Naive thymus-derived CD8-positive, alpha-beta T cell (primary cell): ENCODE measurements at regions not wholly inside any gene's neighbourhood (a gene's known extent, or its start where the extent isn't known, plus 50 kb on each side); places are given as distances from the start of the nearest gene placed in this dataset.
A peak's percentile ranks its signal among the peaks of the same experiment; 100 is the strongest.

Source experiments
- ATAC-seq, 2 donors: fragments of 150-1000 bp; cut with Tn5 transposase in 1 of 2; sonication (Bioruptor Pico), chemical (Tn5 transposase) in 1 of 2; 1 replicate in 1 of 2; 2 replicates in 1 of 2; pipeline ENCODE4 v1.10.0; 2021; ENCODE audit warnings: mild to moderate bottlenecking in 2 of 2, moderate library complexity in 2 of 2
- POLR2A ChIA-PET: fragments of 350-600 bp; sonication (Branson Sonifier 250); formaldehyde crosslinking; loops from one replicate; lab custom pipeline; 2021; ENCODE audit warnings: antibody characterized with exemption; lab: Charles Lee
- DNase-seq, 10 donors: peaks; one replicate each; pipeline versions ENCODE4 v3.0.0 to v3.0.0-alpha.2; 2020 to 2022
- H3K27ac Mint-ChIP-seq, 10 donors: one replicate each; pipeline ENCODE4 v1.8.0; 2020 to 2022; ENCODE audit warnings: mild to moderate bottlenecking in 10 of 10, mixed read lengths in 10 of 10, moderate library complexity in 4 of 10, inconsistent platforms in 1 of 10
- H3K27me3 Mint-ChIP-seq, 5 donors: one replicate each; pipeline ENCODE4 v1.8.0; 2021 to 2022; ENCODE audit warnings: mixed read lengths in 5 of 5
- H3K36me3 Mint-ChIP-seq, 3 donors: one replicate each; pipeline ENCODE4 v1.8.0; 2020 to 2022; ENCODE audit warnings: mixed read lengths in 3 of 3, mild to moderate bottlenecking in 2 of 3, inconsistent platforms in 1 of 3
- H3K4me1 Mint-ChIP-seq, 4 donors: one replicate each; pipeline ENCODE4 v1.8.0; 2021 to 2022; ENCODE audit warnings: mixed read lengths in 4 of 4
- H3K4me3 Mint-ChIP-seq, 10 donors: one replicate each; pipeline ENCODE4 v1.8.0; 2020 to 2022; ENCODE audit warnings: mild to moderate bottlenecking in 10 of 10, mixed read lengths in 10 of 10, moderate library complexity in 6 of 10, inconsistent platforms in 1 of 10
- H3K9me3 Mint-ChIP-seq, 9 donors: one replicate each; pipeline ENCODE4 v1.8.0; 2020 to 2022; ENCODE audit warnings: mixed read lengths in 9 of 9, mild to moderate bottlenecking in 3 of 9, inconsistent platforms in 1 of 9, moderate library complexity in 1 of 9

GRCh38 chr1:87592156-87592555 lies 263.5 kb downstream of the LMO4 start:
- Mint-ChIP-seq H3K27ac (no peak overlapping the region), H3K4me3 (no peak overlapping the region), H3K9me3 (no peaks in the 10 kb centered on the region), H3K36me3 (peaks cover 0 to 1% (median 0%) of the 10 kb centered on the region in 3 donors), H3K27me3 (peaks cover 0 to 5% (median 0%) of the 10 kb centered on the region in 5 donors), H3K4me1 (peaks cover 0 to 17% (median 0%) of the 10 kb centered on the region in 4 donors)
- POLR2A ChIA-PET: no interaction called here
- DNase-seq (no peak), ATAC-seq (no peak)

GRCh38 chr1:87594736-87595383 lies 266.2 kb downstream of the LMO4 start:
- Mint-ChIP-seq H3K4me1 (peaks cover 0 to 3% (median 0%) of the 10 kb centered on the region in 4 donors), H3K27ac (no peak overlapping the region), H3K27me3 (peaks cover 0 to 12% (median 5%) of the 10 kb centered on the region in 5 donors), H3K9me3 (no peaks in the 10 kb centered on the region), H3K4me3 (no peak overlapping the region), H3K36me3 (peaks cover 0 to 2% (median 0%) of the 10 kb centered on the region in 3 donors)
- DNase-seq (no peak), ATAC-seq (no peak)
- POLR2A ChIA-PET: no interaction called here

GRCh38 chr1:87595384-87595781 lies 266.7 kb downstream of the LMO4 start:
- Mint-ChIP-seq H3K9me3 (no peaks in the 10 kb centered on the region), H3K4me1 (peaks cover 0 to 3% (median 0%) of the 10 kb centered on the region in 4 donors), H3K36me3 (peaks cover 0 to 2% (median 0%) of the 10 kb centered on the region in 3 donors), H3K27me3 (peaks cover 0 to 12% (median 5%) of the 10 kb centered on the region in 5 donors), H3K4me3 (no peak overlapping the region), H3K27ac (no peak overlapping the region)
- DNase-seq (no peak), ATAC-seq (no peak)
- POLR2A ChIA-PET: no interaction called here

- no peak for ATAC-seq
- H3K36me3 Mint-ChIP-seq: peaks cover 0 to 2% (median 0%) of the 10 kb centered on the region in 3 donors
- H3K27me3 Mint-ChIP-seq: peaks cover 0 to 9% (median 5%) of the 10 kb centered on the region in 5 donors
- DNase-seq: no peak
- H3K9me3 Mint-ChIP-seq: no peaks in the 10 kb centered on the region
- no peaks in the 10 kb centered on the region for H3K4me1 Mint-ChIP-seq
- POLR2A ChIA-PET: no interaction called here
- H3K27ac Mint-ChIP-seq: no peak overlapping the region
- no peak overlapping the region for H3K4me3 Mint-ChIP-seq
Observed at GRCh38 chr1:87598429-87598828, 269.7 kb downstream of the LMO4 start.

- peaks cover 0 to 2% (median 0%) of the 10 kb centered on the region in 3 donors for H3K36me3 Mint-ChIP-seq
Observed at GRCh38 chr1:87599569-87599968, 270.9 kb downstream of the LMO4 start.

GRCh38 chr1:87600055-87600850 lies 271.6 kb downstream of the LMO4 start:
- POLR2A ChIA-PET: no interaction called here
- peaks cover 0 to 9% (median 5%) of the 10 kb centered on the region in 5 donors for H3K27me3 Mint-ChIP-seq

More at GRCh38 chr1:87599569-87599968, 270.9 kb downstream of the LMO4 start:
- POLR2A ChIA-PET: no interaction called here
- ATAC-seq (no peak), DNase-seq (no peak)
- Mint-ChIP-seq H3K4me1 (no peaks in the 10 kb centered on the region), H3K27me3 (peaks cover 0 to 9% (median 5%) of the 10 kb centered on the region in 5 donors), H3K9me3 (no peaks in the 10 kb centered on the region), H3K4me3 (no peak overlapping the region), H3K27ac (no peak overlapping the region)

GRCh38 chr1:87600854-87601253 lies 272.2 kb downstream of the LMO4 start:
- H3K27me3 Mint-ChIP-seq: peaks cover 0 to 9% (median 5%) of the 10 kb centered on the region in 5 donors
- no peaks in the 10 kb centered on the region for H3K4me1 Mint-ChIP-seq
- peaks cover 0 to 4% (median 0%) of the 10 kb centered on the region in 9 donors for H3K9me3 Mint-ChIP-seq
- DNase-seq: no peak
- H3K27ac Mint-ChIP-seq: no peak overlapping the region
- no peak for ATAC-seq
- peaks cover 0 to 2% (median 0%) of the 10 kb centered on the region in 3 donors for H3K36me3 Mint-ChIP-seq
- no peak overlapping the region for H3K4me3 Mint-ChIP-seq
- POLR2A ChIA-PET: no interaction called here

More at GRCh38 chr1:87600055-87600850, 271.6 kb downstream of the LMO4 start:
- Mint-ChIP-seq H3K9me3 (peaks cover 0 to 1% (median 0%) of the 10 kb centered on the region in 9 donors), H3K27ac (no peak overlapping the region), H3K36me3 (peaks cover 0 to 2% (median 0%) of the 10 kb centered on the region in 3 donors), H3K4me3 (no peak overlapping the region), H3K4me1 (no peaks in the 10 kb centered on the region)
- no peak for ATAC-seq
- DNase-seq: no peak

GRCh38 chr1:87603626-87604025 lies 274.9 kb downstream of the LMO4 start:
- peak overlapping the region in 1 of 10 donors; percentile 12 for H3K27ac Mint-ChIP-seq
- POLR2A ChIA-PET: no interaction called here
- DNase-seq: no peak
- peaks cover 0 to 10% (median 0%) of the 10 kb centered on the region in 9 donors for H3K9me3 Mint-ChIP-seq
- H3K27me3 Mint-ChIP-seq: peaks cover 0 to 9% (median 2%) of the 10 kb centered on the region in 5 donors
- no peaks in the 10 kb centered on the region for H3K36me3 Mint-ChIP-seq
- H3K4me3 Mint-ChIP-seq: no peak overlapping the region
- no peak for ATAC-seq
- no peaks in the 10 kb centered on the region for H3K4me1 Mint-ChIP-seq

GRCh38 chr1:87612956-87613355 lies 284.3 kb downstream of the LMO4 start:
- DNase-seq (no peak), ATAC-seq (no peak)
- Mint-ChIP-seq H3K9me3 (no peaks in the 10 kb centered on the region), H3K4me1 (no peaks in the 10 kb centered on the region), H3K4me3 (no peak overlapping the region), H3K27me3 (peaks cover 0 to 17% (median 3%) of the 10 kb centered on the region in 5 donors), H3K36me3 (no peaks in the 10 kb centered on the region), H3K27ac (no peak overlapping the region)
- POLR2A ChIA-PET: no interaction called here

DNA sequence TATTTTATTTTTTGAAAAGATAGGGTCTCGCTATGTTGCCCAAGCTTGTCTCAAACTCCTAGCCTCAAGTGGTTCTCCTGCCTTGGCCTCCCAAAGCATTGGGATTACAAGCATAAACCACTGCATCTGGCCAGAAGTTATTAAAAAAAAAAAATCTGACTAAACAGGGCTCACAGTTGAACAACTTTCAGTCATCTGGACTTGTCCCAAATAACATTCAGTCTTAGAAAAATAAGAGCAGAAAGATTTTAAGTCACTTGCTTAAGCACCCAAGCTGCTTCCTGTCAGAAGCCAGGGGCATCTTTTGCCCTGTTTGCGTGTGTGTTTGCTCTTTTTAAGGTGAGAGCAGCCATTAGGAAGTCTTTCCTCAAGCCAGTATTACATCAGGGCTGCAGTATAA lies 286.8 kb downstream of the LMO4 start:
- Mint-ChIP-seq H3K36me3 (peaks cover 0 to 4% (median 1%) of the 10 kb centered on the region in 3 donors), H3K27me3 (peaks cover 0 to 17% (median 3%) of the 10 kb centered on the region in 5 donors), H3K4me1 (no peaks in the 10 kb centered on the region), H3K27ac (no peak overlapping the region), H3K4me3 (no peak overlapping the region), H3K9me3 (peaks cover 0 to 7% (median 4%) of the 10 kb centered on the region in 9 donors)
- DNase-seq (no peak), ATAC-seq (no peak)
- POLR2A ChIA-PET: no interaction called here

GRCh38 chr1:87615901-87616300 lies 287.2 kb downstream of the LMO4 start:
- H3K4me1 Mint-ChIP-seq: no peaks in the 10 kb centered on the region
- POLR2A ChIA-PET: no interaction called here
- peaks cover 0 to 8% (median 1%) of the 10 kb centered on the region in 3 donors for H3K36me3 Mint-ChIP-seq
- DNase-seq: no peak
- no peak overlapping the region for H3K4me3 Mint-ChIP-seq
- peaks cover 0 to 17% (median 3%) of the 10 kb centered on the region in 5 donors for H3K27me3 Mint-ChIP-seq
- H3K9me3 Mint-ChIP-seq: peaks cover 0 to 11% (median 4%) of the 10 kb centered on the region in 9 donors
- no peak for ATAC-seq
- no peak overlapping the region for H3K27ac Mint-ChIP-seq

- POLR2A ChIA-PET: no interaction called here
- H3K36me3 Mint-ChIP-seq: peaks cover 0 to 9% (median 1%) of the 10 kb centered on the region in 3 donors
- H3K4me1 Mint-ChIP-seq: no peaks in the 10 kb centered on the region
- ATAC-seq: no peak
- no peak overlapping the region for H3K4me3 Mint-ChIP-seq
- peaks cover 0 to 11% (median 4%) of the 10 kb centered on the region in 9 donors for H3K9me3 Mint-ChIP-seq
- H3K27me3 Mint-ChIP-seq: peaks cover 0 to 16% (median 3%) of the 10 kb centered on the region in 5 donors
- no peak overlapping the region for H3K27ac Mint-ChIP-seq
- no peak for DNase-seq
Observed at GRCh38 chr1:87620807-87621206, 292.1 kb downstream of the LMO4 start.

- H3K4me3 Mint-ChIP-seq: no peak overlapping the region
- peaks cover 0 to 14% (median 3%) of the 10 kb centered on the region in 9 donors for H3K9me3 Mint-ChIP-seq
- H3K27ac Mint-ChIP-seq: no peak overlapping the region
- peaks cover 0 to 6% (median 1%) of the 10 kb centered on the region in 5 donors for H3K27me3 Mint-ChIP-seq
- ATAC-seq (no peak), DNase-seq (no peak)
- H3K4me1 Mint-ChIP-seq: no peaks in the 10 kb centered on the region
- no peaks in the 10 kb centered on the region for H3K36me3 Mint-ChIP-seq
- POLR2A ChIA-PET: no interaction called here
Observed at GRCh38 chr1:87629673-87630072, 301.0 kb downstream of the LMO4 start.
